LNCaP clone FGC (cell line): ENCODE measurements at regions not wholly inside any gene's neighbourhood (a gene's known extent, or its start where the extent isn't known, plus 50 kb on each side); places are given as distances from the start of the nearest gene placed in this dataset.

ENCODE experiments used
- DNase-seq: peaks from one replicate; pipeline ENCODE4 v3.0.0-alpha.2; 2011; ENCODE audit warnings: low read depth
- H3K4me3 ChIP-seq: 2 replicates; pipeline ENCODE4 v1.5.1; 2011; ENCODE audit warnings: mild to moderate bottlenecking, low read depth, low read length, control low read depth
- TF ChIP-seq, protein P1 (sequence below): IDR thresholded peaks from 2 replicates; pipeline ENCODE4 v1.5.1; 2012; ENCODE audit warnings: mild to moderate bottlenecking; ENCODE audit not compliant: control insufficient read depth, insufficient read depth; ENCODE audit errors: extremely low read depth

- H3K4me3 ChIP-seq, result no peak overlapping the region
- DNase-seq, result no peak
These were observed 586.5 kb upstream of the NXPH2 start for GRCh38 chr2:139366681-139367080.

GRCh38 chr2:139365189-139365588, 585.0 kb upstream of the NXPH2 start:
- TF ChIP-seq, protein P1, sequence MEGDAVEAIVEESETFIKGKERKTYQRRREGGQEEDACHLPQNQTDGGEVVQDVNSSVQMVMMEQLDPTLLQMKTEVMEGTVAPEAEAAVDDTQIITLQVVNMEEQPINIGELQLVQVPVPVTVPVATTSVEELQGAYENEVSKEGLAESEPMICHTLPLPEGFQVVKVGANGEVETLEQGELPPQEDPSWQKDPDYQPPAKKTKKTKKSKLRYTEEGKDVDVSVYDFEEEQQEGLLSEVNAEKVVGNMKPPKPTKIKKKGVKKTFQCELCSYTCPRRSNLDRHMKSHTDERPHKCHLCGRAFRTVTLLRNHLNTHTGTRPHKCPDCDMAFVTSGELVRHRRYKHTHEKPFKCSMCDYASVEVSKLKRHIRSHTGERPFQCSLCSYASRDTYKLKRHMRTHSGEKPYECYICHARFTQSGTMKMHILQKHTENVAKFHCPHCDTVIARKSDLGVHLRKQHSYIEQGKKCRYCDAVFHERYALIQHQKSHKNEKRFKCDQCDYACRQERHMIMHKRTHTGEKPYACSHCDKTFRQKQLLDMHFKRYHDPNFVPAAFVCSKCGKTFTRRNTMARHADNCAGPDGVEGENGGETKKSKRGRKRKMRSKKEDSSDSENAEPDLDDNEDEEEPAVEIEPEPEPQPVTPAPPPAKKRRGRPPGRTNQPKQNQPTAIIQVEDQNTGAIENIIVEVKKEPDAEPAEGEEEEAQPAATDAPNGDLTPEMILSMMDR, result no peak
- no peak for DNase-seq
- H3K4me3 ChIP-seq, result no peak overlapping the region

More at GRCh38 chr2:139366681-139367080, 586.5 kb upstream of the NXPH2 start:
- TF ChIP-seq, protein P1, result no peak

DNA sequence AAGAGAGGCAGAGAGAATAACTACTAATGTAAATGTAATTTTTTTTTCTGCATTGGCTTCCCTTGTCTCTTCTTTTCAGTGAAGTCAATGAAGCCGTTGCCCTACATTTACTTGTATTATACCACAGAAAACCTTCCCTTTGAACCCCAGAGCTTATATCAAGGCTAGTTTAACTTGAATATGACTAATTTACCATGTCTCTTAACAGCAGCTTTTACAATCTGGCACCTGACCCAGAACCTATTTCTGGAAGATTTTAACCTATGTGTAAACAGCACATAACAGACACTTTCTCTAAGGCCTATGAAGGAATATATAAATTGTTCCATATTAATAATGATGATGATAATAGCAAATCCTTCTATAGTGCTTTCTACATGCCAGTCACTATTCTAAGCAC, 580.5 kb upstream of the NXPH2 start:
- TF ChIP-seq, protein P1, result no peak
- peak; percentile 26 for DNase-seq
- H3K4me3 ChIP-seq, result no peak overlapping the region

DNA sequence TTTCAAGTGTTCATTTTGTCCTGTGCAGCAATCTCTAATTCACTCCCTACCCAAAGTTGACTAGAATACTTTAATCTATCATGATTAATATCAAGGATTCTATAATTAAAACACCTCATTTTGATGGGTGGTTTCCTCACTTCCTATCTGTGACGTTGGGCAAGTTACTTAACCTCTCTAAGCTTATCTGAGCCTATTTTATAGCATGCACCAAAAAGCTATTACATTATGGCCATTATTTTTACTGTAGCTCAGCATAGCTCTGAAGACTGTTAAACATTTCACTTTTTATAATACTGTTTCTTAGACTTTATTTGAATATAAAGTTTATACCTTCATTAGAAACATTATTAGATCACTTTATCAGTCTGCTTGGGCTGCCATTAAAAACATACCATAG, 579.6 kb upstream of the NXPH2 start:
- TF ChIP-seq, protein P1, result no peak
- no peak overlapping the region for H3K4me3 ChIP-seq
- DNase-seq, result no peak

GRCh38 chr2:139357972-139358371, 577.8 kb upstream of the NXPH2 start:
- no peak overlapping the region for H3K4me3 ChIP-seq
- no peak for DNase-seq
- TF ChIP-seq, protein P1, result no peak

DNA sequence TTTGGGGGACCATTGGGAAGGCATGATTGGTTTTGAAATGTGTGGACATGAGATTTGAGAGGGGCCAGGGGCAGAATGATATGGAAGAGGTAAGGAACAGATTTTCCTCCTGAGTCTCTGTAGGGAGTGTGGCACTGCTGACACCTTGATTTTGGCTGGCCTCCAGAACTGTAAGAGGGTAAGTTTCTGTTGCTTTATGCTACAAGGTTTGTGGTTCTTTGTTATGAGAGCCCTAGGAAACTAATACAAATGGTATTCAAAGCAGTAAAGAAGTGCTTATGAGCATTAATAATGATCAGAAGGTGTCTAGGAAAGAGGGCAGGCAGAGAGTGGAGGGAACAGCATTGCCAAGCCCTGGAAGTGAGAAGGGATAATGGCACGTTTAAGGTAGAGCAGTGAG, 574.3 kb upstream of the NXPH2 start:
- no peak for DNase-seq
- TF ChIP-seq, protein P1, result no peak
- H3K4me3 ChIP-seq, result no peak overlapping the region

GRCh38 chr2:139353874-139354273, 573.7 kb upstream of the NXPH2 start:
- H3K4me3 ChIP-seq, result no peak overlapping the region
- no peak for DNase-seq
- TF ChIP-seq, protein P1, result no peak
